Endothelial cell of umbilical vein (primary cell): ENCODE measurements at regions not wholly inside any gene's neighbourhood (a gene's known extent, or its start where the extent isn't known, plus 50 kb on each side); places are given as distances from the start of the nearest gene placed in this dataset.

Source experiments
- BruUV-seq: library from RNA; stranded (reverse); fragments of 400-500 nt; replicated peaks from 2 replicates; lab custom pipeline; 2021; lab: Mats Ljungman, UMichigan
- CTCF ChIA-PET: fragments of 300-600, 350-600 bp; sonication (Branson Sonifier 250); formaldehyde crosslinking; loops from one replicate; lab custom pipeline; 2021; ENCODE audit warnings: antibody characterized with exemption, inconsistent platforms; lab: Charles Lee
- POLR2A ChIA-PET: fragments of 300-600, 350-600 bp; sonication (Branson Sonifier 250); formaldehyde crosslinking; loops from one replicate; lab custom pipeline; 2021; ENCODE audit warnings: antibody characterized with exemption, inconsistent platforms; lab: Charles Lee
- DNase-seq: peaks from one replicate; pipeline ENCODE4 v3.0.0-alpha.2; 2011; ENCODE audit warnings: low read depth, low spot score
- FAIRE-seq: peaks from 2 replicates; lab custom pipeline; 2011; peaks lifted over from hg19 to GRCh38; lab: Jason Lieb, UNC
- H2AFZ ChIP-seq: 2 replicates; pipeline ENCODE4 v1.6.0; 2012; ENCODE audit warnings: low read depth, low read length, control low read depth, inconsistent platforms
- H3K27ac ChIP-seq: 2 replicates; pipeline ENCODE4 v1.5.1; 2011; ENCODE audit warnings: low read depth, mild to moderate bottlenecking, control low read depth, low read length, moderate library complexity; ENCODE audit not compliant: insufficient read depth
- H3K27me3 ChIP-seq, 2 experiments: 2 replicates each; pipeline versions ENCODE4 v1.6.0 to v1.6.1; 2011; ENCODE audit warnings: low read length in 2 of 2, mixed read lengths in 1 of 2; ENCODE audit not compliant: control insufficient read depth in 2 of 2, insufficient read depth in 2 of 2
- H3K36me3 ChIP-seq, 2 experiments: 2 replicates in 1 of 2; 3 replicates in 1 of 2; pipeline ENCODE4 v1.5.1; 2011; ENCODE audit warnings: low read length in 2 of 2, mild to moderate bottlenecking in 1 of 2, moderate library complexity in 1 of 2; ENCODE audit not compliant: control insufficient read depth in 2 of 2, insufficient read depth in 2 of 2; ENCODE audit errors: extremely low read depth in 1 of 2
- H3K4me1 ChIP-seq: 3 replicates; pipeline ENCODE4 v1.5.1; 2011; ENCODE audit warnings: mild to moderate bottlenecking, low read length; ENCODE audit not compliant: control insufficient read depth, insufficient read depth; ENCODE audit errors: extremely low read depth
- H3K4me2 ChIP-seq: 2 replicates; pipeline ENCODE4 v1.6.1; 2011; ENCODE audit warnings: low read length, control low read depth, mixed read lengths; ENCODE audit not compliant: insufficient read depth
- H3K4me3 ChIP-seq, 3 experiments: fragments of 200-600 bp in 1 of 3; sonication (generic), shearing (Covaris generic) in 1 of 3; replicated peaks in 1 of 3; 2 replicates each; pipeline ENCODE4 v1.5.1; 2011 to 2016; ENCODE audit warnings: control low read depth in 3 of 3, low read length in 3 of 3, mild to moderate bottlenecking in 2 of 3, inconsistent platforms in 1 of 3, low read depth in 1 of 3, moderate library complexity in 1 of 3; ENCODE audit not compliant: insufficient read depth in 1 of 3
- H3K79me2 ChIP-seq: 2 replicates; pipeline ENCODE4 v1.6.0; 2012; ENCODE audit warnings: low read length, inconsistent platforms; ENCODE audit not compliant: control insufficient read depth, insufficient read depth
- H3K9ac ChIP-seq: replicated peaks from 2 replicates; pipeline ENCODE3; 2011; ENCODE audit warnings: low read length, control low read depth; ENCODE audit not compliant: insufficient read depth; ENCODE audit errors: extremely low read depth
- H3K9me1 ChIP-seq: replicated peaks from 3 replicates; pipeline ENCODE4 v1.6.0; 2011; ENCODE audit warnings: mild to moderate bottlenecking, low read length; ENCODE audit not compliant: control insufficient read depth, insufficient read depth; ENCODE audit errors: extremely low read depth
- H3K9me3 ChIP-seq: replicated peaks from 2 replicates; pipeline ENCODE4 v1.5.1; 2012; ENCODE audit warnings: low read length, inconsistent platforms; ENCODE audit not compliant: control insufficient read depth, insufficient read depth
- H4K20me1 ChIP-seq: replicated peaks from 2 replicates; pipeline ENCODE3; 2011; ENCODE audit warnings: mild to moderate bottlenecking, low read length; ENCODE audit not compliant: control insufficient read depth, insufficient read depth; ENCODE audit errors: extremely low read depth
- CTCF ChIP-seq, 2 donors: IDR thresholded peaks; 1 replicate in 1 of 2; 2 replicates in 1 of 2; pipeline ENCODE4 v1.5.1; 2011; ENCODE audit warnings: low read length in 2 of 2, mild to moderate bottlenecking in 2 of 2, moderate library complexity in 2 of 2, control low read depth in 1 of 2, inconsistent platforms in 1 of 2, low read depth in 1 of 2; ENCODE audit not compliant: insufficient read depth in 1 of 2; ENCODE audit errors: extremely low read depth in 1 of 2
- EZH2 ChIP-seq: IDR thresholded peaks from 2 replicates; pipeline ENCODE4 v1.6.1; 2012; ENCODE audit warnings: borderline replicate concordance, low read depth, mild to moderate bottlenecking, moderate library complexity, low read length, inconsistent platforms; ENCODE audit not compliant: severe bottlenecking
- FOS ChIP-seq: IDR thresholded peaks from 2 replicates; pipeline ENCODE4 v1.6.1; 2011; ENCODE audit warnings: mild to moderate bottlenecking, low read length, moderate library complexity, borderline replicate concordance; ENCODE audit not compliant: insufficient read depth
- GATA2 ChIP-seq: IDR thresholded peaks from 2 replicates; pipeline ENCODE4 v1.7.0; 2011; ENCODE audit warnings: low read depth, mild to moderate bottlenecking, moderate library complexity, mixed read lengths, low read length; ENCODE audit not compliant: insufficient read length, insufficient read depth
- JUN ChIP-seq: IDR thresholded peaks from 2 replicates; pipeline ENCODE4 v1.6.1; 2011; ENCODE audit warnings: borderline replicate concordance, low read depth; ENCODE audit not compliant: insufficient read length, insufficient read depth
- MYC ChIP-seq: IDR thresholded peaks from one replicate; pipeline ENCODE4 v1.6.1; 2011; ENCODE audit warnings: mild to moderate bottlenecking, low read depth, low read length
- POLR2A ChIP-seq: IDR thresholded peaks from 2 replicates; pipeline ENCODE4 v1.6.1; 2012; ENCODE audit warnings: low read depth, mild to moderate bottlenecking, control low read depth, low read length
- POLR2AphosphoS5 ChIP-seq: IDR thresholded peaks from 2 replicates; pipeline ENCODE4 v1.6.1; 2012; ENCODE audit warnings: low read depth, mild to moderate bottlenecking, control low read depth, low read length, moderate library complexity; ENCODE audit not compliant: insufficient read depth
- dilution Hi-C: fragments of 300-500 bp; cut with MboI; formaldehyde crosslinking; loops from one replicate; pipeline ENCODE4 v1.15.0; 2019; ENCODE audit warnings: low sequenced_read_pairs; ENCODE audit not compliant: extremely low pct_ligation_motif_present
- intact Hi-C: fragments of 100-400 bp; cut with micrococcal nuclease; formaldehyde crosslinking; loops from one replicate; pipeline ENCODE4 v1.10.0; 2022
- TF ChIP-seq, protein P1 (sequence below): IDR thresholded peaks from 2 replicates; pipeline ENCODE4 v1.6.1; 2011; ENCODE audit not compliant: insufficient read depth, insufficient read length

DNA sequence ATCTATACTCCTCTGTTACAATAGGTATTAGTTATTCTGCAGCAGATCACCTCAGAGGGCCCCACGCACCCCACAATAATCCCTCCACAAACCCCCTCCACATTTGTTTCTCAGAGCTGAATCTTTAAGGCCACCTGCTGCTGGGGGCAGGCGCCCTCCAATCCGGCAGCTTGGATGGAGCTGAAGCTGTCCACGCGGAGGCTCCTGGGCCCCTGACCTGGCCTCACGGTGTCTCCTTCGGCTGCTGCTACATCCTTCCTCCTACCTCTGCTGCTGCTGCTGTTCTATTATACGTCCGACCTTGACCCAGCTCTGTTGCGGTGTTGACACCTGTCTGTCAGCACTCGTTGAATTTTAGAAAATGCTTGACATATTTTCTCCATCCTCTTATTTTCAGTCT lies 430.2 kb upstream of the ZFP42 start:
- no peaks in the 10 kb centered on the region for H3K36me3 ChIP-seq
- H3K9me3 ChIP-seq, result no peaks in the 10 kb centered on the region
- H4K20me1 ChIP-seq, result no peaks in the 10 kb centered on the region
- no peaks in the 10 kb centered on the region for H3K9me1 ChIP-seq
- H3K4me3 ChIP-seq, result no peak overlapping the region
- no peaks in the 10 kb centered on the region for H3K79me2 ChIP-seq
- no peak overlapping the region for H2AFZ ChIP-seq
- CTCF ChIA-PET, result no interaction called here
- no peak overlapping the region for H3K27ac ChIP-seq
- intact Hi-C loops (no loop called here), dilution Hi-C loops (no loop called here)
- FAIRE-seq, result no peak
- no peak overlapping the region for H3K9ac ChIP-seq
- POLR2A ChIA-PET, result no interaction called here
- DNase-seq, result no peak
- H3K4me2 ChIP-seq, result no peak overlapping the region
- no peaks in the 10 kb centered on the region for H3K27me3 ChIP-seq
- TF ChIP-seq GATA2 (no peak), POLR2AphosphoS5 (no peak), EZH2 (no peak)
- H3K4me1 ChIP-seq, result no peaks in the 10 kb centered on the region
- BruUV-seq, result no TSS peak

DNA sequence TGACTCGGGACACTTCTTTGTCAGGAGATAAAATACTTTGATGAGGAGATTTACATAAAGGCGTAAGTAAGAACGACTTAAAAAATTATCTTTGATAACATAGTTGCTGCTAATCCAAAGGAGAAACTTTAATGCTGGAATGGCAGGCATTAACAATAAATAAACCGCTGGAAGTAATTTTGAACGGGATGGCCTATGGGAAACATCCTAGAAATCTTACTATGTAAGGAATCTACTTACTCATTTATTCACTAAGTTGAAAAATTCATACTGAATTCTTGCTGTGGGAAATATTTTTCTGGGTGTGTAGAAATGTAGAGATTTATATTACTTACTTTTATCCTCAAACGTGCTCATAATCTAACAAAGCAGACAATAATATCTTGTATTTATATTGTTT lies 425.7 kb upstream of the ZFP42 start:
- no peaks in the 10 kb centered on the region for H3K27me3 ChIP-seq
- ChIA-PET CTCF (no interaction called here), POLR2A (no interaction called here)
- no peaks in the 10 kb centered on the region for H4K20me1 ChIP-seq
- DNase-seq, result no peak
- FAIRE-seq, result no peak
- no peak overlapping the region for H3K4me3 ChIP-seq
- intact Hi-C loops (no loop called here), dilution Hi-C loops (no loop called here)
- H3K27ac ChIP-seq, result no peak overlapping the region
- H3K4me1 ChIP-seq, result no peaks in the 10 kb centered on the region
- no peaks in the 10 kb centered on the region for H3K79me2 ChIP-seq
- H3K36me3 ChIP-seq, result no peaks in the 10 kb centered on the region
- TF ChIP-seq POLR2AphosphoS5 (no peak), POLR2A (no peak), EZH2 (no peak), FOS (no peak), CTCF (IDR thresholded peaks at IDR 0.05; ENCODE audit: extremely low read depth in 1 of 2, insufficient read depth in 1 of 2, low read depth in 1 of 2, low read length in 2 of 2) (no peak), JUN (no peak), MYC (no peak)
- TF ChIP-seq, protein P1, sequence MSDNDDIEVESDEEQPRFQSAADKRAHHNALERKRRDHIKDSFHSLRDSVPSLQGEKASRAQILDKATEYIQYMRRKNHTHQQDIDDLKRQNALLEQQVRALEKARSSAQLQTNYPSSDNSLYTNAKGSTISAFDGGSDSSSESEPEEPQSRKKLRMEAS, result no peak
- no peaks in the 10 kb centered on the region for H3K9me1 ChIP-seq
- H3K9me3 ChIP-seq, result no peaks in the 10 kb centered on the region
- no peak overlapping the region for H3K4me2 ChIP-seq
- no peak overlapping the region for H3K9ac ChIP-seq
- no TSS peak for BruUV-seq
- H2AFZ ChIP-seq, result no peak overlapping the region
